Breast epithelium (tissue), 3 donors: ENCODE measurements at regions not wholly inside any gene's neighbourhood (a gene's known extent, or its start where the extent isn't known, plus 50 kb on each side); places are given as distances from the start of the nearest gene placed in this dataset.

ENCODE experiments used
- POLR2A ChIP-seq: fragments of 450-650 bp; IDR thresholded peaks from one replicate; pipeline ENCODE4 v1.6.1; 2016; ENCODE audit warnings: antibody characterized with exemption, mild to moderate bottlenecking, moderate library complexity
- TF ChIP-seq, protein P1 (sequence below), 3 donors: fragments of 450-650 bp; IDR thresholded peaks; one replicate each; pipeline ENCODE4 v1.5.1; 2016 to 2017; ENCODE audit warnings: antibody characterized with exemption in 3 of 3, mild to moderate bottlenecking in 3 of 3, moderate library complexity in 3 of 3

DNA sequence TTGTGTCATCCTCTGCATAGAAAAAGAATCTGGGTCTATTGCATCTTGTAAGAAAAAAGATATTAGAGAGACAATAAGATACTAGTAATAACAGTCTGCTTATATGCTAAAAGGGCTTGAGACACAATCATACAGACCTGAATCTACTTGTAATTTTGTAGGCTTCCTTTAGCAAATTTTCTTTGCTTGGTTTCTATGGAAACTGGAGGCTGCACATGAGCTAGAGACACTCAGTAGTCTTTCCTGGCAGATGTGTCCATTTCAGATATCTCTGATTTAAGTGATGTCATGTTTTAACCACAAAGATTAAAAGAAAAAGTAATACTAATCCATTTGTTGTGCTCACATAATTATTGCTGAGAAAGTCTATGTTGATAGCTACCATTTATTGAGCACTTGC, 123.9 kb upstream of the GNAO1 start:
- TF ChIP-seq, protein P1, sequence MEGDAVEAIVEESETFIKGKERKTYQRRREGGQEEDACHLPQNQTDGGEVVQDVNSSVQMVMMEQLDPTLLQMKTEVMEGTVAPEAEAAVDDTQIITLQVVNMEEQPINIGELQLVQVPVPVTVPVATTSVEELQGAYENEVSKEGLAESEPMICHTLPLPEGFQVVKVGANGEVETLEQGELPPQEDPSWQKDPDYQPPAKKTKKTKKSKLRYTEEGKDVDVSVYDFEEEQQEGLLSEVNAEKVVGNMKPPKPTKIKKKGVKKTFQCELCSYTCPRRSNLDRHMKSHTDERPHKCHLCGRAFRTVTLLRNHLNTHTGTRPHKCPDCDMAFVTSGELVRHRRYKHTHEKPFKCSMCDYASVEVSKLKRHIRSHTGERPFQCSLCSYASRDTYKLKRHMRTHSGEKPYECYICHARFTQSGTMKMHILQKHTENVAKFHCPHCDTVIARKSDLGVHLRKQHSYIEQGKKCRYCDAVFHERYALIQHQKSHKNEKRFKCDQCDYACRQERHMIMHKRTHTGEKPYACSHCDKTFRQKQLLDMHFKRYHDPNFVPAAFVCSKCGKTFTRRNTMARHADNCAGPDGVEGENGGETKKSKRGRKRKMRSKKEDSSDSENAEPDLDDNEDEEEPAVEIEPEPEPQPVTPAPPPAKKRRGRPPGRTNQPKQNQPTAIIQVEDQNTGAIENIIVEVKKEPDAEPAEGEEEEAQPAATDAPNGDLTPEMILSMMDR (IDR thresholded peaks at IDR 0.05) = no peak
- no peak for TF ChIP-seq POLR2A
